Left lung (tissue), 4 donors: ENCODE measurements at regions not wholly inside any gene's neighbourhood (a gene's known extent, or its start where the extent isn't known, plus 50 kb on each side); places are given as distances from the start of the nearest gene placed in this dataset.

ENCODE experiments used
- ATAC-seq: fragments of 200-7000 bp; cut with Tn5 transposase; one replicate; pipeline ENCODE4 v1.9.1; 2020; ENCODE audit warnings: moderate library complexity
- DNase-seq, 4 donors: peaks; one replicate each; pipeline ENCODE4 v3.0.0-alpha.2; 2013 to 2020
- H3K27ac ChIP-seq, 2 donors: fragments of 200-600 bp; sonication (generic) in 1 of 2; one replicate each; pipeline versions ENCODE4 v1.5.0 to v1.8.0; 2020 to 2021
- H3K27me3 ChIP-seq, 2 donors: fragments of 200-600 bp; sonication (generic) in 1 of 2; one replicate each; pipeline versions ENCODE4 v1.5.0 to v1.8.0; 2020 to 2021
- H3K36me3 ChIP-seq, 2 donors: fragments of 200-600 bp; sonication (generic) in 1 of 2; one replicate each; pipeline versions ENCODE4 v1.5.0 to v1.8.0; 2020 to 2021
- H3K4me1 ChIP-seq, 2 donors: fragments of 200-600 bp; one replicate each; pipeline ENCODE4 v1.8.0; 2021
- H3K4me3 ChIP-seq, 2 donors: fragments of 200-600 bp; sonication (generic) in 1 of 2; one replicate each; pipeline versions ENCODE4 v1.5.0 to v1.8.0; 2020 to 2021; ENCODE audit warnings: mild to moderate bottlenecking in 1 of 2
- H3K9me3 ChIP-seq, 2 donors: fragments of 200-600 bp; sonication (generic) in 1 of 2; one replicate each; pipeline versions ENCODE4 v1.5.0 to v1.8.0; 2020 to 2021
- CTCF ChIP-seq, 2 donors: fragments of 200-600 bp; sonication (generic) in 1 of 2; IDR thresholded peaks; one replicate each; pipeline versions ENCODE4 v1.5.0 to v1.8.0; 2021; ENCODE audit warnings: antibody characterized with exemption in 2 of 2
- intact Hi-C, 2 donors: fragments of 100-400 bp; cut with DNase I; formaldehyde crosslinking; loops; one replicate each; pipeline versions ENCODE4 v1.11.2 to v1.14.2; 2022
- donor health status: DM: no; HTN: yes; CAD: no.
- donor health status: DM: no; HTN: no; CAD: no.

- intact Hi-C loops: no loop called here
- Histone ChIP-seq H3K27me3 (no peaks in the 10 kb centered on the region), H3K36me3 (no peaks in the 10 kb centered on the region), H3K4me1 (no peaks in the 10 kb centered on the region), H3K27ac (no peak overlapping the region), H3K9me3 (no peaks in the 10 kb centered on the region), H3K4me3 (no peak overlapping the region)
- TF ChIP-seq CTCF (IDR thresholded peaks at IDR 0.05): no peak
- DNase-seq: no peak
- no peak for ATAC-seq
Measured at GRCh38 chr12:88880051-88880450, 299.8 kb upstream of the KITLG start.

- Histone ChIP-seq H3K4me3 (no peak overlapping the region), H3K27ac (no peak overlapping the region), H3K27me3 (no peaks in the 10 kb centered on the region), H3K9me3 (no peaks in the 10 kb centered on the region), H3K36me3 (no peaks in the 10 kb centered on the region), H3K4me1 (no peaks in the 10 kb centered on the region)
- DNase-seq: no peak
- intact Hi-C loops: no loop called here
- TF ChIP-seq CTCF (IDR thresholded peaks at IDR 0.05): no peak
- ATAC-seq: no peak
Measured at GRCh38 chr12:88878295-88878694, 298.0 kb upstream of the KITLG start.

DNA sequence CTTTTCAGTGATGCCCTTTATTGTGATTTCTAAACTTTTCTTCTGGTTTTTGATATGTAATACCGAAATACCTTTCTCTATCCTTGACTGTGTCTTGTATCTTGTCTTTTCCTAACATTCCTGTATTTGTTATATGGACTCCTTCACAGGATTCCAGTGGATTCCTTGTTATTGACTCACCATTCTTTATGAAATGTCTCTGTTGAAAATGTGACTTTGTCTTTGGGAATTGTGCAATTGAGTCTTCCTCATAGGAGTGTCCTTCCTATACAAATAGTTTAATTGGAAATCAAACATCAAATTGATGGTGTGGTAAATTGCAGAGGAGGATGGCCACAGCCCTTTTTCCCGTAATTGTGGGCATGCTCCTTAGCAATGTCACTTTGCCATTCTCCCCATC lies 296.6 kb upstream of the KITLG start:
- Histone ChIP-seq H3K4me1 (no peaks in the 10 kb centered on the region), H3K36me3 (no peaks in the 10 kb centered on the region), H3K9me3 (no peaks in the 10 kb centered on the region), H3K27me3 (no peaks in the 10 kb centered on the region), H3K27ac (no peak overlapping the region), H3K4me3 (no peak overlapping the region)
- no peak for DNase-seq
- ATAC-seq: no peak
- intact Hi-C loops: no loop called here
- TF ChIP-seq CTCF (IDR thresholded peaks at IDR 0.05): no peak

DNA sequence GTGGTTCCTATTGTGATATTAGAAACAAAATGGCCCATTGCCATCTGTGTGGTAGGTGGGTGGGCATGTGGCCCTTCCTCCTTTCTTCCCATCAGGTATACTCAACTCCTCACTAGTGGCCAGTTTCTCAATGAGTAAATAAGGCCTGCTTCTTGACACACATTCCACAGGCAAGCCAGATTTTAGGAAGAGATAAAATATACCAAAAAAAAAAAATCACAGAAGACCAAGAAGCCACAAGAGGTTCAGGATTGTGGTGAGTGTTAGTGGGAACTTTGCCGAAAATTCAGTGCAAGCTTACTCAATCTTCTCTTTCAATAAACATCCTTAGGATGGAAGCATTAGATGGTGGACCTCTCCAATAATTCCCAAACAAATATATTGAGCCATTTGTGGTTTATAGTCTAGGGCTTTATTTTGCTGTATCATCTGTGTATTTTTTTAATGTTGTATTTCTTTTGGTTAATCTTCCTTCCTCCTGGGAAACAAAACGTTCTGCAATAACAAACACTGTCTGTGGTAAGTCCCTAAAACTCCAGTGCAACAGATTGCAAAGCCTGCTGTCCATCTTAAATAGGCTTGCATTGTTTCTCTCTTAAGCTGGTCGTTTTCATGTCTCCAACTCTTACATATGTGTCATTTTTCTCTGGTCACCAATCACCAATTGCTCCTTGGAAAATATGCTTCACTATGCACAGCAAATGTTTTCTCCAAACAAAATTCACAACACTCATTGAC lies 289.9 kb upstream of the KITLG start:
- TF ChIP-seq CTCF (IDR thresholded peaks at IDR 0.05): no peak
- DNase-seq: no peak
- ATAC-seq: peak; percentile 60

DNA sequence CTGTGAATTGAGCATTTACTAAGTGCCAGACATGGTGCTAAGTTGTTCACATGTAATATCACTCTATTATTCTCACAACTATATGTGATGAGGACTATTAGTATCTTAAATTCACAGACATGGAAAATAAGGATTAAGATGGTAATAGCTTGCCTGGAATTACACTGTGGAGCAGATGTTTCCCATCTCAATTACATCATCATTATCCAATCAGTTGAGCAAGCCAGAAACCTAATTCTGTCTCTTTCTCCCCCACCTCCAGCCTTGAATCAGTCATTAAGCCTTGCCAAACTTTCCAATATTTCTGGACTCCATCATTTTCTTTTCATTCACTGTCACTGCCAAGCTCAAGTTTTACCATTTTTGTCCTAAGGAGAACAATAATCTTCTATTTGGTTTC lies 287.8 kb upstream of the KITLG start:
- intact Hi-C loops: no loop called here
- no peaks in the 10 kb centered on the region for H3K27me3 ChIP-seq
- DNase-seq: peak in 2 of 4 donors; percentile 76 to 78
- no peak for TF ChIP-seq CTCF (IDR thresholded peaks at IDR 0.05)
- peak overlapping the region in 1 of 2 donors; percentile 24 for H3K27ac ChIP-seq
- no peak overlapping the region for H3K4me3 ChIP-seq
- H3K36me3 ChIP-seq: no peaks in the 10 kb centered on the region
- no peak for ATAC-seq
- no peaks in the 10 kb centered on the region for H3K4me1 ChIP-seq
- no peaks in the 10 kb centered on the region for H3K9me3 ChIP-seq

More for the DNA sequence above, 289.9 kb upstream of the KITLG start:
- Histone ChIP-seq H3K4me3 (no peak overlapping the region), H3K27me3 (no peaks in the 10 kb centered on the region), H3K36me3 (no peaks in the 10 kb centered on the region), H3K9me3 (no peaks in the 10 kb centered on the region), H3K4me1 (no peaks in the 10 kb centered on the region), H3K27ac (peak overlapping the region; percentile 2 to 10)
- intact Hi-C loops: no loop called here
